PFSK-1 (cell line): ENCODE measurements at regions not wholly inside any gene's neighbourhood (a gene's known extent, or its start where the extent isn't known, plus 50 kb on each side); places are given as distances from the start of the nearest gene placed in this dataset.

ENCODE experiments used
- FOXP2 ChIP-seq: optimal IDR thresholded peaks from 2 replicates; pipeline ENCODE3; 2011; ENCODE audit warnings: borderline replicate concordance, control low read depth, inconsistent platforms; ENCODE audit not compliant: insufficient read depth; ENCODE audit errors: extremely low read length, extremely low read depth
- POLR2AphosphoS5 ChIP-seq: IDR thresholded peaks from 2 replicates; pipeline ENCODE4 v1.6.1; 2012; ENCODE audit warnings: low read depth, mild to moderate bottlenecking, control low read depth, low read length, moderate library complexity
- SIN3A ChIP-seq: IDR thresholded peaks from 2 replicates; pipeline ENCODE4 v1.6.1; 2012; ENCODE audit warnings: mild to moderate bottlenecking, low read length, moderate library complexity, borderline replicate concordance; ENCODE audit not compliant: insufficient read depth
- TF ChIP-seq, protein P1 (sequence below), 2 experiments: IDR thresholded peaks; 2 replicates each; pipeline versions ENCODE4 v1.6.1 to v1.8.0; 2011 to 2012; ENCODE audit warnings: low read depth in 2 of 2, low read length in 2 of 2, control low read depth in 1 of 2, inconsistent platforms in 1 of 2, mild to moderate bottlenecking in 1 of 2, moderate library complexity in 1 of 2; ENCODE audit not compliant: insufficient read depth in 1 of 2

DNA sequence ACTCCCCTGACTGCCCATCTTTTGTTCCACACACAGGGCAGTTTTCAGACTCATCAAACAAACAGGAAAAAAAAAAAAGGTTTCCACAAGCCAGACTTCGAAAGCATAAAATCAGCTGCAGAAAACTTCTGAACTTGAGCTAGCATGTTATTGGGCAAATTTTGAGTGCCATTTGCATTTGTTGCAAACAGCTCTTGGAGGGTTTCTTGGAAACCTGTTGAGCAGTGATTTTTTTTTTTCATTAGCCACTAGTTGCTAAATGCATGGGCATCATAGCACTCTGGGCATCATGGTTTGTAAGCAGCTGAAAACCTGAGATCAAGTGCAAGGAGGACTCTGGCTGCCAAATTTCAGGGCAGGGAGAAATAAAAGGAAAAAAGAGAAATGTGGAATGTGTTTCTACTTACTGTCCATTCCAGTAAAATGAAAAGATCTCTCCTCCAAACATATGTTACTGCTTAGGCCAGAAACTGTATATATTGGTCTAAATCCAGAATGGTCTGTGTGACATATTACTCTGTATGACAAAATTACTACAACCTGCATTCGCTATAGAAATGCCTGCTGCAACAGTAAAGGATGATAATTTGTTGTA, 85.2 kb upstream of the SMIM23 start:
- TF ChIP-seq SIN3A: no peak
- TF ChIP-seq, protein P1, sequence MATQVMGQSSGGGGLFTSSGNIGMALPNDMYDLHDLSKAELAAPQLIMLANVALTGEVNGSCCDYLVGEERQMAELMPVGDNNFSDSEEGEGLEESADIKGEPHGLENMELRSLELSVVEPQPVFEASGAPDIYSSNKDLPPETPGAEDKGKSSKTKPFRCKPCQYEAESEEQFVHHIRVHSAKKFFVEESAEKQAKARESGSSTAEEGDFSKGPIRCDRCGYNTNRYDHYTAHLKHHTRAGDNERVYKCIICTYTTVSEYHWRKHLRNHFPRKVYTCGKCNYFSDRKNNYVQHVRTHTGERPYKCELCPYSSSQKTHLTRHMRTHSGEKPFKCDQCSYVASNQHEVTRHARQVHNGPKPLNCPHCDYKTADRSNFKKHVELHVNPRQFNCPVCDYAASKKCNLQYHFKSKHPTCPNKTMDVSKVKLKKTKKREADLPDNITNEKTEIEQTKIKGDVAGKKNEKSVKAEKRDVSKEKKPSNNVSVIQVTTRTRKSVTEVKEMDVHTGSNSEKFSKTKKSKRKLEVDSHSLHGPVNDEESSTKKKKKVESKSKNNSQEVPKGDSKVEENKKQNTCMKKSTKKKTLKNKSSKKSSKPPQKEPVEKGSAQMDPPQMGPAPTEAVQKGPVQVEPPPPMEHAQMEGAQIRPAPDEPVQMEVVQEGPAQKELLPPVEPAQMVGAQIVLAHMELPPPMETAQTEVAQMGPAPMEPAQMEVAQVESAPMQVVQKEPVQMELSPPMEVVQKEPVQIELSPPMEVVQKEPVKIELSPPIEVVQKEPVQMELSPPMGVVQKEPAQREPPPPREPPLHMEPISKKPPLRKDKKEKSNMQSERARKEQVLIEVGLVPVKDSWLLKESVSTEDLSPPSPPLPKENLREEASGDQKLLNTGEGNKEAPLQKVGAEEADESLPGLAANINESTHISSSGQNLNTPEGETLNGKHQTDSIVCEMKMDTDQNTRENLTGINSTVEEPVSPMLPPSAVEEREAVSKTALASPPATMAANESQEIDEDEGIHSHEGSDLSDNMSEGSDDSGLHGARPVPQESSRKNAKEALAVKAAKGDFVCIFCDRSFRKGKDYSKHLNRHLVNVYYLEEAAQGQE (IDR thresholded peaks at IDR 0.05; ENCODE audit: insufficient read depth in 1 of 2, low read depth in 2 of 2, low read length in 2 of 2): no peak
- TF ChIP-seq POLR2AphosphoS5: no peak
- TF ChIP-seq FOXP2: no peak
